HL-60 (cell line): ENCODE measurements at regions not wholly inside any gene's neighbourhood (a gene's known extent, or its start where the extent isn't known, plus 50 kb on each side); places are given as distances from the start of the nearest gene placed in this dataset.

Experiments
- DNase-seq, 2 experiments: peaks; one replicate each; pipeline ENCODE4 v3.0.0-alpha.2; 2010 to 2020; ENCODE audit warnings: low read depth in 1 of 2, low spot score in 1 of 2
- H3K27ac ChIP-seq: fragments of 250-450 bp; sonication (Bioruptor Pico); replicated peaks from 2 replicates; pipeline ENCODE4 v1.5.1; 2020; ENCODE audit warnings: mild to moderate bottlenecking, moderate library complexity
- H3K27me3 ChIP-seq: fragments of 250-450 bp; sonication (Bioruptor Pico); 2 replicates; pipeline ENCODE4 v1.5.1; 2021; ENCODE audit warnings: mild to moderate bottlenecking, moderate library complexity; ENCODE audit not compliant: insufficient read depth, poor library complexity, severe bottlenecking
- H3K4me3 ChIP-seq: replicated peaks from 2 replicates; pipeline ENCODE4 v1.5.1; 2011; ENCODE audit warnings: mild to moderate bottlenecking, control low read depth, low read length; ENCODE audit not compliant: insufficient read depth
- GABPA ChIP-seq: IDR thresholded peaks from 2 replicates; pipeline ENCODE4 v1.6.1; 2012; ENCODE audit warnings: low read depth
- POLR2AphosphoS5 ChIP-seq: IDR thresholded peaks from 2 replicates; pipeline ENCODE4 v1.6.1; 2012; ENCODE audit warnings: low read depth
- SPI1 ChIP-seq: IDR thresholded peaks from 2 replicates; pipeline ENCODE4 v1.6.1; 2012; ENCODE audit warnings: low read depth, mild to moderate bottlenecking, borderline replicate concordance
- TF ChIP-seq, protein P1 (sequence below): IDR thresholded peaks from 2 replicates; pipeline ENCODE4 v1.6.1; 2012; ENCODE audit warnings: low read depth; ENCODE audit not compliant: insufficient replicate concordance
- TF ChIP-seq, protein P2 (sequence below): IDR thresholded peaks from one replicate; pipeline ENCODE4 v1.5.1; 2011; ENCODE audit warnings: low read length, control low read depth, inconsistent platforms; ENCODE audit not compliant: insufficient read depth

DNA sequence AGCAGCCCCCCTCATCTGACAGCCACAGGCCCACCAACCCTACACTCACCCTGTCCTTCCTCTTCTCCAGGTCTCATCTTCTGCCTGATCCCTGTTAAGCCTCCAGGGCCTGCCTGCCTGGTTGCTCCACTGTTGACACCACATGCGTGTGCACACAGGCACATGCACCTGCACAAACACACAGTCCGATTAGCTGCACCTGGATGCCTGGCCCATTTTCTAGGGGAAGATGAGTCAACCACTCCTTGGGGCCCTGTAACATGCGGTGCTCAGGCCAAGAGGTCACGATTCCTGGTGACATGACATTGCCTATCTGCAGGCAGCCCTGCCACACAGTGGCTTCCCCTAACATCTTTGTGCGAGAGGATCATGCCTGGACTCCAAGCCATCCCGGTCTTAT, 498.4 kb downstream of the BCOR start:
- H3K4me3 ChIP-seq, result no peak overlapping the region
- H3K27ac ChIP-seq, result no peak overlapping the region
- no peak for TF ChIP-seq GABPA
- TF ChIP-seq POLR2AphosphoS5, result no peak
- DNase-seq, result no peak
- H3K27me3 ChIP-seq, result no peaks in the 10 kb centered on the region

DNA sequence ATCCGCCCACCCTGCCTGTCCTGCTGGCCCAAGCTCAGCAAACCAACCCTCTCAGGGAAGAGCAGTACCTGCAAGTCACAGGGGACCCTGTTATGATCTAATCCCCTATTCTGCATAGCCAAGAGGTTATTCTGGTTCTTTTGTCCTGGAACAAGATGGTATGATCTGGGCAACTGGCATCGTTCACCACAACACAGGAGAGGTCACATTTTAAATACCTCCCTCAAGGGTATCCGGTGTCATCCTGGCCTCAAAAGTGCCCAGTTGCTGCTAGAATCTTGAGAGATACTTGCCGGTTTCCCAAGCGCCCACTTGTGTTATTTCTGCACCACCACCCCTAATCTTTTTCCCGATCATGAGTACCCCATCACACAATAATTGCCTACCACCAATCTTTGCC, 497.5 kb downstream of the BCOR start:
- no peak overlapping the region for H3K27ac ChIP-seq
- DNase-seq, result no peak
- H3K4me3 ChIP-seq, result no peak overlapping the region
- TF ChIP-seq GABPA, result no peak
- TF ChIP-seq POLR2AphosphoS5, result no peak
- TF ChIP-seq, protein P1, sequence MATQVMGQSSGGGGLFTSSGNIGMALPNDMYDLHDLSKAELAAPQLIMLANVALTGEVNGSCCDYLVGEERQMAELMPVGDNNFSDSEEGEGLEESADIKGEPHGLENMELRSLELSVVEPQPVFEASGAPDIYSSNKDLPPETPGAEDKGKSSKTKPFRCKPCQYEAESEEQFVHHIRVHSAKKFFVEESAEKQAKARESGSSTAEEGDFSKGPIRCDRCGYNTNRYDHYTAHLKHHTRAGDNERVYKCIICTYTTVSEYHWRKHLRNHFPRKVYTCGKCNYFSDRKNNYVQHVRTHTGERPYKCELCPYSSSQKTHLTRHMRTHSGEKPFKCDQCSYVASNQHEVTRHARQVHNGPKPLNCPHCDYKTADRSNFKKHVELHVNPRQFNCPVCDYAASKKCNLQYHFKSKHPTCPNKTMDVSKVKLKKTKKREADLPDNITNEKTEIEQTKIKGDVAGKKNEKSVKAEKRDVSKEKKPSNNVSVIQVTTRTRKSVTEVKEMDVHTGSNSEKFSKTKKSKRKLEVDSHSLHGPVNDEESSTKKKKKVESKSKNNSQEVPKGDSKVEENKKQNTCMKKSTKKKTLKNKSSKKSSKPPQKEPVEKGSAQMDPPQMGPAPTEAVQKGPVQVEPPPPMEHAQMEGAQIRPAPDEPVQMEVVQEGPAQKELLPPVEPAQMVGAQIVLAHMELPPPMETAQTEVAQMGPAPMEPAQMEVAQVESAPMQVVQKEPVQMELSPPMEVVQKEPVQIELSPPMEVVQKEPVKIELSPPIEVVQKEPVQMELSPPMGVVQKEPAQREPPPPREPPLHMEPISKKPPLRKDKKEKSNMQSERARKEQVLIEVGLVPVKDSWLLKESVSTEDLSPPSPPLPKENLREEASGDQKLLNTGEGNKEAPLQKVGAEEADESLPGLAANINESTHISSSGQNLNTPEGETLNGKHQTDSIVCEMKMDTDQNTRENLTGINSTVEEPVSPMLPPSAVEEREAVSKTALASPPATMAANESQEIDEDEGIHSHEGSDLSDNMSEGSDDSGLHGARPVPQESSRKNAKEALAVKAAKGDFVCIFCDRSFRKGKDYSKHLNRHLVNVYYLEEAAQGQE, result no peak
- TF ChIP-seq, protein P2, sequence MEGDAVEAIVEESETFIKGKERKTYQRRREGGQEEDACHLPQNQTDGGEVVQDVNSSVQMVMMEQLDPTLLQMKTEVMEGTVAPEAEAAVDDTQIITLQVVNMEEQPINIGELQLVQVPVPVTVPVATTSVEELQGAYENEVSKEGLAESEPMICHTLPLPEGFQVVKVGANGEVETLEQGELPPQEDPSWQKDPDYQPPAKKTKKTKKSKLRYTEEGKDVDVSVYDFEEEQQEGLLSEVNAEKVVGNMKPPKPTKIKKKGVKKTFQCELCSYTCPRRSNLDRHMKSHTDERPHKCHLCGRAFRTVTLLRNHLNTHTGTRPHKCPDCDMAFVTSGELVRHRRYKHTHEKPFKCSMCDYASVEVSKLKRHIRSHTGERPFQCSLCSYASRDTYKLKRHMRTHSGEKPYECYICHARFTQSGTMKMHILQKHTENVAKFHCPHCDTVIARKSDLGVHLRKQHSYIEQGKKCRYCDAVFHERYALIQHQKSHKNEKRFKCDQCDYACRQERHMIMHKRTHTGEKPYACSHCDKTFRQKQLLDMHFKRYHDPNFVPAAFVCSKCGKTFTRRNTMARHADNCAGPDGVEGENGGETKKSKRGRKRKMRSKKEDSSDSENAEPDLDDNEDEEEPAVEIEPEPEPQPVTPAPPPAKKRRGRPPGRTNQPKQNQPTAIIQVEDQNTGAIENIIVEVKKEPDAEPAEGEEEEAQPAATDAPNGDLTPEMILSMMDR, result no peak
- no peak for TF ChIP-seq SPI1
- H3K27me3 ChIP-seq, result no peaks in the 10 kb centered on the region

DNA sequence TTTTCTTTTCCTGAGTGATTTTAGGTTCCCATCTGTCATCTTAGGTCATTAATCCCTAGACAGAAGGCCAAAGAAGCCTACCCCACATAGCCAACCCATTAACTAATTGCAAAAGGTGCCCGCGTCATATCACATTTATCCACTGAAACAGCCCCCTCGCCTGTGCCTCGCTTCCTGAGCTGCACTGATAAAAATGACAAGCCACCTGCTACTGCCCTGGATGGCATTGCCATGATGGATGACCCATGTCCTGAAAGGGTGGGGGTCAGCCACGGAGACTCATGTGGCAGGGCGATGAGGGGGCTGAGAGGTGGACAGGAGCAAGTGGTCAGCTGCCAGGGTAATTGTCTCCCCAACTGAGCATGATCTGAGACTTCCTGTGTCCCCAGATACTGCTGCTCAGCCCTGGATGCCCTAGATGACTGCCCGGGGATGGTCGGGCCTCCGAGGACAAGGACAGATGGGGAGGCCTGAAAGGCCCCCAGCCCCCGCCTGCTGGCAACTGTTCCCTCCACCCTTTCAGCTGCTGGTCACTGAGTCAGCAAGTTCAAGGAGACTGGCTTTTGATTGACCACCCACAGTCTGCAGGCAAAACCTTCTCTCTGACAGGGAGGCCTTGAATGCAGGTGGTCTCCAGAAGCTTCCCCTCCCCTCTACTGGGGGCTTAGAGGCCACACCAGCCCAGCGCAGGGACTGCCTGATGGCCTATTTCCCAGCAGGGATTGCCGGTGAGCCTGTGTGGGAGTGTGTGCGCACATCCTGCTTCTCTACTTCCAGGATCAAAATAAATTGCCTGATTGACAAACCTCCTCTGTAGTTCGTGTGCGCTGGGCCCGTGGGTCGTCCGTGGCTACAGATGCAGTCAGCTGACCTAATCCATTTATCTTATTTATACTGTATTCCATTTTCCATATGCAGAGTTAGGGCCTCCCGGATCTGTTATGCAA, 496.3 kb downstream of the BCOR start:
- Histone ChIP-seq H3K27me3 (no peaks in the 10 kb centered on the region), H3K27ac (no peak overlapping the region), H3K4me3 (no peak overlapping the region)
- DNase-seq, result no peak
- TF ChIP-seq, protein P2, result no peak
- TF ChIP-seq POLR2AphosphoS5 (no peak), SPI1 (no peak), GABPA (no peak)
- TF ChIP-seq, protein P1, result no peak

DNA sequence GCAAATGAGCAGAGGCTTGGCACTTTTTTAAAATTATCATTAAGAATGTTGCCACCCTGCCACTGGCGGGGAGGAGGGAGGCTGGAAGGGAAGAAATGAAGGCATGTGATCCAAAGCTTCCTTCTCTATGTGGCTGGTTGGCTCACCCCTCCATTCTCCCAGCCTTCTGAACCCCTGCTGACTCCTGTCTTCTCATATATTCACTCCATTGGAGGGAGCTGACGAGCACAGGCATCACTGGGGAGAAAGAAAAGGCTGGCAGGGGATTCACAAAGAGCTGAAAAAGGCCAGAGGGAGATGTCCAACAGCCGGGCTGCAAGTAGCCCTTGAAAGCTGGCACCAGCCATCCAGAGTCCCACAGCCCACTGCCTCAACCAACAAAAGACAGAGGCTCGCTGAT, 495.6 kb downstream of the BCOR start:
- DNase-seq, result no peak
- Histone ChIP-seq H3K4me3 (no peak overlapping the region), H3K27ac (no peak overlapping the region), H3K27me3 (no peaks in the 10 kb centered on the region)
- TF ChIP-seq, protein P1, result no peak
- TF ChIP-seq GABPA, result no peak
- TF ChIP-seq SPI1, result no peak
- TF ChIP-seq POLR2AphosphoS5, result no peak
- TF ChIP-seq, protein P2, result no peak
